ENCODE measurements at regions not wholly inside any gene's neighbourhood (a gene's known extent, or its start where the extent isn't known, plus 50 kb on each side); places are given as distances from the start of the nearest gene placed in this dataset.

GRCh38 chr7:68394131-68394530 is 1204.1 kb upstream of the AUTS2 start:
- no peak for TF ChIP-seq SUZ12 (IDR thresholded peaks at IDR 0.05; ENCODE audit: low read length)
- no peak for TF ChIP-seq TAF1 (IDR thresholded peaks at IDR 0.05; ENCODE audit: low read depth, low read length)
- no peak for TF ChIP-seq CTCF (IDR thresholded peaks at IDR 0.05; ENCODE audit: control extremely low read depth in 1 of 3, insufficient read depth in 1 of 3, low read depth in 1 of 3, low read length in 3 of 3)
- TF ChIP-seq TBP (IDR thresholded peaks at IDR 0.05; ENCODE audit: low read depth, low read length): no peak
- TF ChIP-seq SP4 (IDR thresholded peaks at IDR 0.05; ENCODE audit: low read length): no peak
- TF ChIP-seq BCL11A (IDR thresholded peaks at IDR 0.05; ENCODE audit: low read depth in 2 of 2, low read length in 2 of 2): no peak
- no peak for TF ChIP-seq CBX8 (IDR thresholded peaks at IDR 0.05; ENCODE audit: borderline replicate concordance, low read depth, low read length)
- no peak for TF ChIP-seq TEAD4 (IDR thresholded peaks at IDR 0.05; ENCODE audit: low read depth, low read length)
- no peak for TF ChIP-seq EZH2 (IDR thresholded peaks at IDR 0.05; ENCODE audit: low read depth, low read length, severe bottlenecking)
- TF ChIP-seq POLR2A (IDR thresholded peaks at IDR 0.05; ENCODE audit: control extremely low read depth in 1 of 2, low read depth in 2 of 2, low read length in 2 of 2): no peak
- no peak for TF ChIP-seq FOSL1 (IDR thresholded peaks at IDR 0.05; ENCODE audit: insufficient read depth, low read depth, low read length)
- no peak for TF ChIP-seq JUN (IDR thresholded peaks at IDR 0.05; ENCODE audit: low read depth, low read length)

All from H1 (cell line).